GM21423 (cell line): ENCODE measurements at regions not wholly inside any gene's neighbourhood (a gene's known extent, or its start where the extent isn't known, plus 50 kb on each side); places are given as distances from the start of the nearest gene placed in this dataset.
"Not testable (repeated sequence)": the region's sequence is repeated elsewhere in the genome, so short reads cannot be mapped to it uniquely, and the experiment has no call there.

Experiments used
- ATAC-seq: cut with Tn5 transposase; IDR thresholded peaks from one replicate; pipeline ENCODE4 v1.9.1; 2021; ENCODE audit warnings: mild to moderate bottlenecking, moderate library complexity; ENCODE audit not compliant: unreplicated experiment

- ATAC-seq, result not testable (repeated sequence)
Observed at GRCh38 chr15:24300804-24301368, 374.7 kb upstream of the NPAP1 start.

GRCh38 chr15:24301999-24302398, 373.6 kb upstream of the NPAP1 start:
- ATAC-seq, result not testable (repeated sequence)

GRCh38 chr15:24304747-24305146, 370.8 kb upstream of the NPAP1 start:
- ATAC-seq, result not testable (repeated sequence)

GRCh38 chr15:24305643-24306042, 369.9 kb upstream of the NPAP1 start:
- ATAC-seq, result not testable (repeated sequence)

GRCh38 chr15:24309700-24310099, 365.9 kb upstream of the NPAP1 start:
- not testable (repeated sequence) for ATAC-seq

GRCh38 chr15:24311692-24312091, 363.9 kb upstream of the NPAP1 start:
- ATAC-seq, result not testable (repeated sequence)

GRCh38 chr15:24316326-24316725, 359.2 kb upstream of the NPAP1 start:
- not testable (repeated sequence) for ATAC-seq

GRCh38 chr15:24318981-24319380, 356.6 kb upstream of the NPAP1 start:
- no peak for ATAC-seq

- ATAC-seq, result not testable (repeated sequence)
Observed at GRCh38 chr15:24324096-24324495, 351.5 kb upstream of the NPAP1 start.

- not testable (repeated sequence) for ATAC-seq
Observed at GRCh38 chr15:24326513-24326912, 349.1 kb upstream of the NPAP1 start.

- not testable (repeated sequence) for ATAC-seq
Observed at GRCh38 chr15:24331964-24332363, 343.6 kb upstream of the NPAP1 start.

GRCh38 chr15:24341876-24342275, 333.7 kb upstream of the NPAP1 start:
- not testable (repeated sequence) for ATAC-seq

- not testable (repeated sequence) for ATAC-seq
Observed at GRCh38 chr15:24352777-24353176, 322.8 kb upstream of the NPAP1 start.

GRCh38 chr15:24381103-24381502, 294.5 kb upstream of the NPAP1 start:
- ATAC-seq, result not testable (repeated sequence)

GRCh38 chr15:24385258-24385657, 290.3 kb upstream of the NPAP1 start:
- not testable (repeated sequence) for ATAC-seq

- no peak for ATAC-seq
Observed at GRCh38 chr15:24394303-24394702, 281.3 kb upstream of the NPAP1 start.

- not testable (repeated sequence) for ATAC-seq
Observed at GRCh38 chr15:24412649-24413048, 262.9 kb upstream of the NPAP1 start.

GRCh38 chr15:24426286-24427054, 249.1 kb upstream of the NPAP1 start:
- not testable (repeated sequence) for ATAC-seq

GRCh38 chr15:24427055-24427400, 248.5 kb upstream of the NPAP1 start:
- not testable (repeated sequence) for ATAC-seq

- ATAC-seq, result not testable (repeated sequence)
Observed at GRCh38 chr15:24435075-24435820, 240.3 kb upstream of the NPAP1 start.

GRCh38 chr15:24437270-24437669, 238.3 kb upstream of the NPAP1 start:
- not testable (repeated sequence) for ATAC-seq

GRCh38 chr15:24437735-24438134, 237.8 kb upstream of the NPAP1 start:
- not testable (repeated sequence) for ATAC-seq
